GM13977 (cell line): ENCODE measurements at regions not wholly inside any gene's neighbourhood (a gene's known extent, or its start where the extent isn't known, plus 50 kb on each side); places are given as distances from the start of the nearest gene placed in this dataset.

Experiments
- DNase-seq: peaks from one replicate; pipeline ENCODE4 v3.0.0; 2012; ENCODE audit warnings: low spot score
- in situ Hi-C: fragments of 300-500 bp; cut with MboI; formaldehyde crosslinking; loops from one replicate; pipeline ENCODE4 v1.12.0; 2022; ENCODE audit warnings: low sequenced_read_pairs, low pct_unique_long_range_greater_than_20kb, mixed read lengths, inconsistent platforms; ENCODE audit not compliant: unreplicated experiment
- TF ChIP-seq, protein P1 (sequence below): IDR thresholded peaks from 2 replicates; pipeline ENCODE4 v1.5.1; 2012; ENCODE audit warnings: mild to moderate bottlenecking, control low read depth; ENCODE audit not compliant: insufficient read depth; ENCODE audit errors: extremely low read depth, missing control alignments

- no peak for DNase-seq
- TF ChIP-seq, protein P1, sequence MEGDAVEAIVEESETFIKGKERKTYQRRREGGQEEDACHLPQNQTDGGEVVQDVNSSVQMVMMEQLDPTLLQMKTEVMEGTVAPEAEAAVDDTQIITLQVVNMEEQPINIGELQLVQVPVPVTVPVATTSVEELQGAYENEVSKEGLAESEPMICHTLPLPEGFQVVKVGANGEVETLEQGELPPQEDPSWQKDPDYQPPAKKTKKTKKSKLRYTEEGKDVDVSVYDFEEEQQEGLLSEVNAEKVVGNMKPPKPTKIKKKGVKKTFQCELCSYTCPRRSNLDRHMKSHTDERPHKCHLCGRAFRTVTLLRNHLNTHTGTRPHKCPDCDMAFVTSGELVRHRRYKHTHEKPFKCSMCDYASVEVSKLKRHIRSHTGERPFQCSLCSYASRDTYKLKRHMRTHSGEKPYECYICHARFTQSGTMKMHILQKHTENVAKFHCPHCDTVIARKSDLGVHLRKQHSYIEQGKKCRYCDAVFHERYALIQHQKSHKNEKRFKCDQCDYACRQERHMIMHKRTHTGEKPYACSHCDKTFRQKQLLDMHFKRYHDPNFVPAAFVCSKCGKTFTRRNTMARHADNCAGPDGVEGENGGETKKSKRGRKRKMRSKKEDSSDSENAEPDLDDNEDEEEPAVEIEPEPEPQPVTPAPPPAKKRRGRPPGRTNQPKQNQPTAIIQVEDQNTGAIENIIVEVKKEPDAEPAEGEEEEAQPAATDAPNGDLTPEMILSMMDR, result no peak
- in situ Hi-C loops, result no loop called here
Observed at GRCh38 chr3:105253225-105253624, 113.5 kb upstream of the ALCAM start.

GRCh38 chr3:105254154-105254553 is 112.6 kb upstream of the ALCAM start:
- TF ChIP-seq, protein P1, result no peak
- DNase-seq, result no peak
- in situ Hi-C loops, result no loop called here

DNA sequence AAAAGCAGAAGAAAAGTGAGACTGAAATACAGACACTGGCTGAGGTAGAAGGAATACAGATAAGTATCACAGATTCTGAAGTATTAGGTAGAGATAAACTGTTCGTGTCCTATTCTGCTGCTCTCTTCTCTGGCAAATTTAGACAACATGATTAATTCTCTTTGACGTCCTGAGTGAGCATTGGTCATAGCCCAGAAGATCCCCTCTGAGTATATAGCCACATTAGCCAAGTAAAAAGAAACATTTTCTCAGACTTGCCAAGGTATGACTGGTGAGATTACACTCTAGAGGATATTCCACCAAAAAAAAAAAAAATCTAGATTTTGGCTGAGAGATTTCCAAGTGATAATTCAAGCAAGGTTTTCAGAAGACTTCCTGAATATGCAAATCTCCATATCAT is 111.4 kb upstream of the ALCAM start:
- no peak for DNase-seq
- in situ Hi-C loops, result no loop called here
- TF ChIP-seq, protein P1, result no peak

GRCh38 chr3:105259496-105259895 is 107.2 kb upstream of the ALCAM start:
- in situ Hi-C loops, result no loop called here
- TF ChIP-seq, protein P1, result no peak
- no peak for DNase-seq

DNA sequence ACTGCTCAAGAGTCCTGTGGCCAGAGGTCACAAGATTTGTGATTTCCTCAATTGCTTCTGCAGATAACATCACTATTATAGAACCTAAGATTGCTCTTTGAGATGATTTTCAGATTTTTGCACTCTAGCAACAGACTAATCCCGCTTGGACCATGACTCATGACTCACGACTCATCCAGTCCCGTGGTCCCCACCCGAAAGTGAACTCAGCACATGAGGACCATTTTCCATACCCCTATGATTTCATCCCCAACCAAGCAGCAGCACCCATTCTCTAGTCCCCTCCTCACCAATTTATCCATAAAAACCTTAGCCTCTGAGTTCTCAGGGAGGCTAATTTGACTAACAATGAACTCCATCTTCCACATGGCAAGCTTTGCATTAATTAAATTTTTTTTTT is 106.3 kb upstream of the ALCAM start:
- TF ChIP-seq, protein P1, result no peak
- in situ Hi-C loops, result no loop called here
- DNase-seq, result no peak

GRCh38 chr3:105274536-105274935 is 92.2 kb upstream of the ALCAM start:
- TF ChIP-seq, protein P1, result no peak
- no peak for DNase-seq
- in situ Hi-C loops, result no loop called here

GRCh38 chr3:105274958-105275357 is 91.8 kb upstream of the ALCAM start:
- in situ Hi-C loops, result no loop called here
- TF ChIP-seq, protein P1, result no peak
- DNase-seq, result no peak
